22Rv1 (cell line): ENCODE measurements at regions not wholly inside any gene's neighbourhood (a gene's known extent, or its start where the extent isn't known, plus 50 kb on each side); places are given as distances from the start of the nearest gene placed in this dataset.

Source experiments
- CTCF ChIP-seq: fragments of 450-650 bp; IDR thresholded peaks from 2 replicates; pipeline ENCODE4 v1.5.1; 2017; ENCODE audit warnings: mild to moderate bottlenecking
- ZFX ChIP-seq: fragments of 450-650 bp; IDR thresholded peaks from 2 replicates; pipeline ENCODE4 v1.6.1; 2017; ENCODE audit warnings: antibody characterized with exemption, borderline replicate concordance

- TF ChIP-seq CTCF: no peak
- TF ChIP-seq ZFX: no peak
Observed at GRCh38 chr13:58687148-58687547, 1055.6 kb downstream of the PCDH17 start.
